SK-N-SH (cell line): ENCODE measurements at regions not wholly inside any gene's neighbourhood (a gene's known extent, or its start where the extent isn't known, plus 50 kb on each side); places are given as distances from the start of the nearest gene placed in this dataset.

ENCODE experiments used
- CTCF ChIA-PET: fragments of 300-600, 350-600 bp; formaldehyde crosslinking; extraction: SDS; loops from one replicate; lab custom pipeline; 2021; lab: Yijun Ruan, JAX
- POLR2A ChIA-PET: fragments of 350-600 bp; sonication (Branson Sonifier 250); formaldehyde crosslinking; extraction: SDS; loops from one replicate; lab custom pipeline; 2020; ENCODE audit warnings: antibody characterized with exemption, inconsistent platforms; lab: Yijun Ruan, JAX
- DNase-seq: peaks from one replicate; pipeline ENCODE4 v3.0.0; 2012
- H2AFZ ChIP-seq: fragments of 200-600 bp; sonication (generic); 2 replicates; pipeline ENCODE4 v1.8.1; 2016; ENCODE audit warnings: antibody characterized with exemption, mild to moderate bottlenecking, low read depth
- H3F3A ChIP-seq: fragments of 200-600 bp; sonication (generic); replicated peaks from 2 replicates; pipeline ENCODE3; 2016; ENCODE audit warnings: antibody characterized with exemption, mild to moderate bottlenecking; ENCODE audit not compliant: insufficient read depth
- H3K27ac ChIP-seq, 2 experiments: fragments of 200-500 bp in 1 of 2; fragments of 200-600 bp in 1 of 2; sonication (Bioruptor generic) in 1 of 2; sonication (generic), shearing (Covaris generic) in 1 of 2; 2 replicates each; pipeline versions ENCODE4 v1.5.1 to v1.6.1; 2014 to 2016; ENCODE audit warnings: low read depth in 2 of 2, inconsistent platforms in 1 of 2, low read length in 1 of 2, mild to moderate bottlenecking in 1 of 2, mixed read lengths in 1 of 2
- H3K27me3 ChIP-seq: fragments of 200-600 bp; sonication (generic), shearing (Covaris generic); 2 replicates; pipeline ENCODE4 v1.6.1; 2016; ENCODE audit warnings: mixed run types; ENCODE audit not compliant: insufficient read depth
- H3K36me3 ChIP-seq, 2 experiments: fragments of 200-500 bp in 1 of 2; fragments of 200-600 bp in 1 of 2; sonication (Bioruptor generic) in 1 of 2; sonication (generic) in 1 of 2; replicated peaks in 1 of 2; 2 replicates each; pipeline versions ENCODE3 to v1.5.1; 2014 to 2016; ENCODE audit warnings: low read length in 1 of 2, mild to moderate bottlenecking in 1 of 2; ENCODE audit not compliant: insufficient read depth in 2 of 2, control insufficient read depth in 1 of 2
- H3K4me1 ChIP-seq, 2 experiments: fragments of 200-500 bp in 1 of 2; fragments of 200-600 bp in 1 of 2; sonication (Bioruptor generic) in 1 of 2; sonication (generic), shearing (Covaris generic) in 1 of 2; 2 replicates each; pipeline versions ENCODE4 v1.5.1 to v1.6.1; 2014 to 2016; ENCODE audit warnings: low read depth in 1 of 2, low read length in 1 of 2, mixed run types in 1 of 2; ENCODE audit not compliant: insufficient read depth in 2 of 2, control insufficient read depth in 1 of 2
- H3K4me2 ChIP-seq: fragments of 200-600 bp; sonication (generic), shearing (Covaris generic); 2 replicates; pipeline ENCODE4 v1.6.1; 2017; ENCODE audit warnings: mixed run types
- H3K4me3 ChIP-seq, 2 experiments: fragments of 200-500 bp in 1 of 2; fragments of 200-600 bp in 1 of 2; sonication (Bioruptor generic) in 1 of 2; sonication (generic), shearing (Covaris generic) in 1 of 2; 2 replicates each; pipeline versions ENCODE4 v1.5.1 to v1.8.1; 2014 to 2016; ENCODE audit warnings: low read depth in 2 of 2, inconsistent platforms in 1 of 2, low read length in 1 of 2, mild to moderate bottlenecking in 1 of 2, mixed read lengths in 1 of 2, moderate library complexity in 1 of 2
- H3K79me2 ChIP-seq: fragments of 200-600 bp; sonication (generic); 2 replicates; pipeline ENCODE4 v1.8.1; 2017; ENCODE audit warnings: mild to moderate bottlenecking; ENCODE audit not compliant: insufficient read depth
- H3K9ac ChIP-seq: fragments of 200-600 bp; sonication (generic); 2 replicates; pipeline ENCODE4 v1.6.1; 2017; ENCODE audit warnings: mixed run types
- H3K9me2 ChIP-seq: fragments of 200-600 bp; sonication (generic); 2 replicates; pipeline ENCODE4 v1.6.1; 2017; ENCODE audit warnings: mixed run types
- H3K9me3 ChIP-seq: fragments of 200-600 bp; sonication (generic); 2 replicates; pipeline ENCODE4 v1.6.1; 2017; ENCODE audit warnings: mixed run types, mild to moderate bottlenecking, moderate library complexity
- H4K20me1 ChIP-seq: fragments of 200-600 bp; sonication (generic); 2 replicates; pipeline ENCODE4 v1.6.1; 2017; ENCODE audit warnings: mild to moderate bottlenecking, mixed run types; ENCODE audit not compliant: insufficient read depth
- EP300 ChIP-seq, 2 experiments: IDR thresholded peaks; 2 replicates each; pipeline versions ENCODE4 v1.4.0 to v1.6.1; 2012; ENCODE audit warnings: borderline replicate concordance in 1 of 2, low read depth in 1 of 2, low read length in 1 of 2
- EZH2phosphoT487 ChIP-seq: fragments of 200-600 bp; sonication (generic); IDR thresholded peaks from 2 replicates; pipeline ENCODE4 v1.6.1; 2017; ENCODE audit warnings: low read depth, mixed run types, mild to moderate bottlenecking, antibody characterized with exemption, moderate library complexity, borderline replicate concordance
- FOXJ3 ChIP-seq: sonication (generic); formaldehyde crosslinking; IDR thresholded peaks from 2 replicates; pipeline ENCODE4 v1.5.1; 2020; ENCODE audit warnings: mild to moderate bottlenecking, missing genetic modification reagents
- GATA2 ChIP-seq: sonication (generic); formaldehyde crosslinking; IDR thresholded peaks from 2 replicates; pipeline ENCODE4 v1.5.0; 2020; ENCODE audit warnings: mild to moderate bottlenecking, missing genetic modification reagents
- MEF2A ChIP-seq: IDR thresholded peaks from 2 replicates; pipeline ENCODE4 v1.4.0; 2012; ENCODE audit warnings: low read depth, borderline replicate concordance
- MXI1 ChIP-seq: IDR thresholded peaks from 2 replicates; pipeline ENCODE4 v1.6.1; 2012; ENCODE audit warnings: mild to moderate bottlenecking, low read depth, low read length, improper control_type of control experiment
- NFIC ChIP-seq: IDR thresholded peaks from 2 replicates; pipeline ENCODE4 v1.4.0; 2012; ENCODE audit warnings: borderline replicate concordance
- NRF1 ChIP-seq: IDR thresholded peaks from 2 replicates; pipeline ENCODE4 v1.6.1; 2012; ENCODE audit warnings: low read depth, mild to moderate bottlenecking, low read length
- RAD21 ChIP-seq: IDR thresholded peaks from 2 replicates; pipeline ENCODE4 v1.6.1; 2012; ENCODE audit warnings: mild to moderate bottlenecking, low read length
- RFX5 ChIP-seq: IDR thresholded peaks from 2 replicates; pipeline ENCODE4 v1.6.1; 2012; ENCODE audit warnings: mild to moderate bottlenecking, improper control_type of control experiment, low read length
- RXRA ChIP-seq: IDR thresholded peaks from 2 replicates; pipeline ENCODE4 v1.4.0; 2012; ENCODE audit warnings: low read depth, mild to moderate bottlenecking, borderline replicate concordance
- SIN3A ChIP-seq: IDR thresholded peaks from 2 replicates; pipeline ENCODE4 v1.6.1; 2012; ENCODE audit warnings: low read depth, mild to moderate bottlenecking, low read length, moderate library complexity, borderline replicate concordance
- TAF1 ChIP-seq: IDR thresholded peaks from 2 replicates; pipeline ENCODE4 v1.6.1; 2012; ENCODE audit warnings: low read depth, mild to moderate bottlenecking, low read length, moderate library complexity, borderline replicate concordance
- TEAD4 ChIP-seq: IDR thresholded peaks from 2 replicates; pipeline ENCODE4 v1.4.0; 2012; ENCODE audit warnings: mild to moderate bottlenecking, borderline replicate concordance; ENCODE audit not compliant: insufficient read depth
- YY1 ChIP-seq: IDR thresholded peaks from 2 replicates; pipeline ENCODE4 v1.4.0; 2012; ENCODE audit warnings: low read depth, mild to moderate bottlenecking
- WGBS: methylation state at CpG from one replicate; pipeline ENCODE4 v1.1.6; 2017; ENCODE audit warnings: low lambda C conversion rate; 5-methylcytosine and 5-hydroxymethylcytosine counted together
- TF ChIP-seq, protein P1 (sequence below): IDR thresholded peaks from 2 replicates; pipeline ENCODE4; 2012
- TF ChIP-seq, protein P2 (sequence below): IDR thresholded peaks from 2 replicates; pipeline ENCODE4 v1.4.0; 2012; ENCODE audit warnings: low read depth
- TF ChIP-seq, protein P3 (sequence below): fragments of 150-350 bp; IDR thresholded peaks from 2 replicates; pipeline ENCODE4 v1.6.1; 2017; ENCODE audit warnings: antibody characterized with exemption, low read length, low read depth, borderline replicate concordance
- TF ChIP-seq, protein P4 (sequence below): IDR thresholded peaks from 2 replicates; pipeline ENCODE4 v1.4.0; 2012; ENCODE audit warnings: low read depth, borderline replicate concordance
- TF ChIP-seq, protein P5 (sequence below): fragments of 150-350 bp; IDR thresholded peaks from 2 replicates; pipeline ENCODE4 v1.6.1; 2016; ENCODE audit warnings: mild to moderate bottlenecking, low read depth, low read length

DNA sequence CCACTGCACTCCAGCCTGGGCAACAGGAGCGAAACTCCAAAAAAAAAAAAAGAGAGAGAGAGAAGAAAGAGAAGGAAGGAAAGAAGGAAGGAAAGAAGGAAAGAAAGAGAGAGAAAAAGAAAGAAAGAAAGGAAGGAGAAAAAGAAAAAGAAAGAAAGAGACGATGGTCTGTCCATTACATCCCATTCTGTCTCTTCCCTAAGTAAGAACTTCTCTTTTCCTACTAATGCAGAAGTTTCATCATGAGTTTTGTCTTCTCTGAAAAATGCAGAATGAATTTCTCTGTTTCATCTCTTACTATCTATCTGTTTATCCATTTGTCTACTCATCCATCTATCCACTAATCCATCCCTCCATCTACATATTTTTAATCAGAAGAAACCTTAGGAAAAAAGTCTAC lies 94.9 kb upstream of the MED13 start:
- Histone ChIP-seq H3K79me2 (no peaks in the 10 kb centered on the region), H3K4me1 (peaks cover 0 to 13% of the 10 kb centered on the region in 2 experiments; a peak in 2 of 4 replicates), H2AFZ (no peak overlapping the region), H3K4me2 (no peak overlapping the region), H3K9ac (no peak overlapping the region), H4K20me1 (no peaks in the 10 kb centered on the region), H3K4me3 (no peak overlapping the region), H3F3A (no peaks in the 10 kb centered on the region), H3K27ac (no peak overlapping the region), H3K27me3 (no peaks in the 10 kb centered on the region), H3K9me3 (no peaks in the 10 kb centered on the region), H3K36me3 (no peaks in the 10 kb centered on the region), H3K9me2 (no peaks in the 10 kb centered on the region)
- ChIA-PET CTCF (interaction anchor here (0.6 to 1.6 kb wide), 3 partner anchors 10 to 1077 kb away, joined by 3 read pairs; no protein-coding TSS in a partner anchor), POLR2A (no interaction called here)
- DNase-seq = no peak
- TF ChIP-seq SIN3A (no peak), GATA2 (no peak), MEF2A (no peak), RFX5 (no peak), TAF1 (no peak), NFIC (no peak), FOXJ3 (CRISPR knock-in tag) (no peak), MXI1 (no peak), RAD21 (no peak), TEAD4 (no peak), EP300 (IDR thresholded peaks at IDR 0.05; ENCODE audit: borderline replicate concordance in 1 of 2, low read depth in 1 of 2, low read length in 1 of 2) (no peak), RXRA (no peak), EZH2phosphoT487 (no peak), YY1 (no peak), NRF1 (no peak)
- TF ChIP-seq, protein P1, sequence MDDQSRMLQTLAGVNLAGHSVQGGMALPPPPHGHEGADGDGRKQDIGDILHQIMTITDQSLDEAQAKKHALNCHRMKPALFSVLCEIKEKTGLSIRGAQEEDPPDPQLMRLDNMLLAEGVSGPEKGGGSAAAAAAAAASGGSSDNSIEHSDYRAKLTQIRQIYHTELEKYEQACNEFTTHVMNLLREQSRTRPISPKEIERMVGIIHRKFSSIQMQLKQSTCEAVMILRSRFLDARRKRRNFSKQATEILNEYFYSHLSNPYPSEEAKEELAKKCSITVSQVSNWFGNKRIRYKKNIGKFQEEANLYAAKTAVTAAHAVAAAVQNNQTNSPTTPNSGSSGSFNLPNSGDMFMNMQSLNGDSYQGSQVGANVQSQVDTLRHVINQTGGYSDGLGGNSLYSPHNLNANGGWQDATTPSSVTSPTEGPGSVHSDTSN = no peak
- TF ChIP-seq, protein P2, sequence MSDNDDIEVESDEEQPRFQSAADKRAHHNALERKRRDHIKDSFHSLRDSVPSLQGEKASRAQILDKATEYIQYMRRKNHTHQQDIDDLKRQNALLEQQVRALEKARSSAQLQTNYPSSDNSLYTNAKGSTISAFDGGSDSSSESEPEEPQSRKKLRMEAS = no peak
- TF ChIP-seq, protein P3, sequence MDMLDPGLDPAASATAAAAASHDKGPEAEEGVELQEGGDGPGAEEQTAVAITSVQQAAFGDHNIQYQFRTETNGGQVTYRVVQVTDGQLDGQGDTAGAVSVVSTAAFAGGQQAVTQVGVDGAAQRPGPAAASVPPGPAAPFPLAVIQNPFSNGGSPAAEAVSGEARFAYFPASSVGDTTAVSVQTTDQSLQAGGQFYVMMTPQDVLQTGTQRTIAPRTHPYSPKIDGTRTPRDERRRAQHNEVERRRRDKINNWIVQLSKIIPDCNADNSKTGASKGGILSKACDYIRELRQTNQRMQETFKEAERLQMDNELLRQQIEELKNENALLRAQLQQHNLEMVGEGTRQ = no peak
- TF ChIP-seq, protein P4, sequence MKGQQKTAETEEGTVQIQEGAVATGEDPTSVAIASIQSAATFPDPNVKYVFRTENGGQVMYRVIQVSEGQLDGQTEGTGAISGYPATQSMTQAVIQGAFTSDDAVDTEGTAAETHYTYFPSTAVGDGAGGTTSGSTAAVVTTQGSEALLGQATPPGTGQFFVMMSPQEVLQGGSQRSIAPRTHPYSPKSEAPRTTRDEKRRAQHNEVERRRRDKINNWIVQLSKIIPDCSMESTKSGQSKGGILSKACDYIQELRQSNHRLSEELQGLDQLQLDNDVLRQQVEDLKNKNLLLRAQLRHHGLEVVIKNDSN = no peak
- TF ChIP-seq, protein P5, sequence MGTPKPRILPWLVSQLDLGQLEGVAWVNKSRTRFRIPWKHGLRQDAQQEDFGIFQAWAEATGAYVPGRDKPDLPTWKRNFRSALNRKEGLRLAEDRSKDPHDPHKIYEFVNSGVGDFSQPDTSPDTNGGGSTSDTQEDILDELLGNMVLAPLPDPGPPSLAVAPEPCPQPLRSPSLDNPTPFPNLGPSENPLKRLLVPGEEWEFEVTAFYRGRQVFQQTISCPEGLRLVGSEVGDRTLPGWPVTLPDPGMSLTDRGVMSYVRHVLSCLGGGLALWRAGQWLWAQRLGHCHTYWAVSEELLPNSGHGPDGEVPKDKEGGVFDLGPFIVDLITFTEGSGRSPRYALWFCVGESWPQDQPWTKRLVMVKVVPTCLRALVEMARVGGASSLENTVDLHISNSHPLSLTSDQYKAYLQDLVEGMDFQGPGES = no peak
- WGBS = 95% methylated on average over 2 of the region's 2 CpGs
